ENCODE measurements at regions not wholly inside any gene's neighbourhood (a gene's known extent, or its start where the extent isn't known, plus 50 kb on each side); places are given as distances from the start of the nearest gene placed in this dataset.
"Not testable (repeated sequence)": the region's sequence is repeated elsewhere in the genome, so short reads cannot be mapped to it uniquely, and the experiment has no call there.

DNA sequence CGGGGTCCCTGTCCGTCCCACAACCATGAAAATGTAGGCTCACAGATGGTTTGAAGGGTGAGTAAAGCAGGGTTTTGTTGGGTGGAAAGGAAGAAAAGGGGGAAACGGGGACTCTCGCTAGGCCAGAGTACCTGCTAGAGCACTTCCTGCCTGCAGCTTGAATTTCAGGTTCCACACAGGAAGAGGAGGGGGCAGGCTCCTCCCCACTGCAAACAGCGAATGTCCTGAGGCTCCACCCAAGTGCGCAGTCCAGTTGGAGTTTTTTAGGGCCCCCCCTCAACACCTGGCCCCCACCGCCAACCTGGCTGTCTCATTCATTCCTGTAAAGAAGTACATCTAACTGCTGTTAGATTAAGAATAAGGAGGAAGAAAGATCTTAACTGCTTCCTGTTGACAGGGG, 414.7 kb downstream of the SH2D4B start:
- TF ChIP-seq, protein P1, sequence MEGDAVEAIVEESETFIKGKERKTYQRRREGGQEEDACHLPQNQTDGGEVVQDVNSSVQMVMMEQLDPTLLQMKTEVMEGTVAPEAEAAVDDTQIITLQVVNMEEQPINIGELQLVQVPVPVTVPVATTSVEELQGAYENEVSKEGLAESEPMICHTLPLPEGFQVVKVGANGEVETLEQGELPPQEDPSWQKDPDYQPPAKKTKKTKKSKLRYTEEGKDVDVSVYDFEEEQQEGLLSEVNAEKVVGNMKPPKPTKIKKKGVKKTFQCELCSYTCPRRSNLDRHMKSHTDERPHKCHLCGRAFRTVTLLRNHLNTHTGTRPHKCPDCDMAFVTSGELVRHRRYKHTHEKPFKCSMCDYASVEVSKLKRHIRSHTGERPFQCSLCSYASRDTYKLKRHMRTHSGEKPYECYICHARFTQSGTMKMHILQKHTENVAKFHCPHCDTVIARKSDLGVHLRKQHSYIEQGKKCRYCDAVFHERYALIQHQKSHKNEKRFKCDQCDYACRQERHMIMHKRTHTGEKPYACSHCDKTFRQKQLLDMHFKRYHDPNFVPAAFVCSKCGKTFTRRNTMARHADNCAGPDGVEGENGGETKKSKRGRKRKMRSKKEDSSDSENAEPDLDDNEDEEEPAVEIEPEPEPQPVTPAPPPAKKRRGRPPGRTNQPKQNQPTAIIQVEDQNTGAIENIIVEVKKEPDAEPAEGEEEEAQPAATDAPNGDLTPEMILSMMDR (conservative IDR thresholded peaks at IDR 0.05; ENCODE audit: low read length), result no peak
- DNase-seq (ENCODE audit: low read depth), result no peak
- no peak overlapping the region for H3K4me3 ChIP-seq (ENCODE audit: low read length)

DNA sequence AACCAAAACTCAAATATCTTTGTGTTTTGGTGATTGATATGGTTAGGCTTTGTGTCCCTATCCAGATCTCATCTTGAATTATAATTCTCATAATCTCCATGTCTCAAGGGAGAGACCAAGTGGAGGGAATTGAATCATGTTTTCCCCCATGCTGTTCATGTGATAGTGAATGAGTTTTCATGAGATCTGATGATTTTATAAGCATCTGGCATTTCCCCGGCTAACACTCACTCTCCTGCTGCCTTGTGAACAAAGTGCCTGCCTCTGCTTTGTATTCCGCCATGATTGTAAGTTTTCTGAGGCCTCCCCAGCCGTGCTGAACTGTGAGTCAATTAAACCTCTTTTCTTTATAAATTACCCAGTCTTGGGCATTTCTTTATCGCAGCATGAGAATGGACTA, 419.5 kb downstream of the SH2D4B start:
- TF ChIP-seq, protein P1 (conservative IDR thresholded peaks at IDR 0.05; ENCODE audit: low read length), result no peak
- H3K4me3 ChIP-seq (ENCODE audit: low read length), result no peak overlapping the region
- DNase-seq (ENCODE audit: low read depth), result no peak

GRCh38 chr10:80964179-80964578, 426.5 kb downstream of the SH2D4B start:
- DNase-seq (ENCODE audit: low read depth), result no peak

DNA sequence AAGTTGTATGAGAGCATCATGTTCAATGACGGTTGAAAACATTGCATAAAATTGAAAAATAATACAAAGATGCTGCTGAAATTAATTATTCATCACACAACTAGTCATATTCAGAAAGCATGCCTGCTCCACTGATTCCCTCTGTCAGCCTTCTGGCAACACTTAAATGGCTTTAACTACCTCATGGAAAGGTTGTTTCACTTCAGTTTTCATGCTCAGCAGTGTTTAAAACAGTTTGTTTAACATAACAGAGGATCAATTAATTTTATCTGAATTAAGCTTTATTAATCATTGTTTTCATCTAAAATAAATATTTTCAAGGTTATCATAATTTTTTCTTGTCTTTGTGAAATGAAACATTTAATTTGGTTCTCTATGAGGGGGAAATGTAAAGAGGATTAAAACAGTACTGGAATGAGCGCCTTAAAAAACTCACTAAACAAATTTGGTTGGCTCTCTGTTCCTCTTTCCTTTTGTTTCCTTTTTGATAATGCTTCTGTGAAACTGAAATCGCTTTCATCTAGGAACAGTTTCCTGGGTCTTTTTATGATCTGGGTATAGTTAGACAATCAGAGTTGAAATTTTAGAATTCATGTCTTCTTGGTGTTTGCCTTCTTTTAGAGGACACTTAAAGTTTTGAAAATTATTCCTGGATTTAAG, 427.4 kb downstream of the SH2D4B start:
- DNase-seq (ENCODE audit: low read depth), result no peak
- H3K4me3 ChIP-seq (ENCODE audit: low read length), result no peak overlapping the region
- TF ChIP-seq, protein P1 (conservative IDR thresholded peaks at IDR 0.05; ENCODE audit: low read length), result no peak

More at GRCh38 chr10:80964179-80964578, 426.5 kb downstream of the SH2D4B start:
- TF ChIP-seq, protein P1 (conservative IDR thresholded peaks at IDR 0.05; ENCODE audit: low read length), result no peak
- H3K4me3 ChIP-seq (ENCODE audit: low read length), result no peak overlapping the region

GRCh38 chr10:80966326-80966986, 428.8 kb downstream of the SH2D4B start:
- TF ChIP-seq, protein P1 (conservative IDR thresholded peaks at IDR 0.05; ENCODE audit: low read length), result no peak
- no peak for DNase-seq (ENCODE audit: low read depth)
- H3K4me3 ChIP-seq (ENCODE audit: low read length), result no peak overlapping the region

GRCh38 chr10:80967357-80967756, 429.7 kb downstream of the SH2D4B start:
- DNase-seq (ENCODE audit: low read depth); H3K4me3 ChIP-seq (ENCODE audit: low read length): not testable (repeated sequence)

DNA sequence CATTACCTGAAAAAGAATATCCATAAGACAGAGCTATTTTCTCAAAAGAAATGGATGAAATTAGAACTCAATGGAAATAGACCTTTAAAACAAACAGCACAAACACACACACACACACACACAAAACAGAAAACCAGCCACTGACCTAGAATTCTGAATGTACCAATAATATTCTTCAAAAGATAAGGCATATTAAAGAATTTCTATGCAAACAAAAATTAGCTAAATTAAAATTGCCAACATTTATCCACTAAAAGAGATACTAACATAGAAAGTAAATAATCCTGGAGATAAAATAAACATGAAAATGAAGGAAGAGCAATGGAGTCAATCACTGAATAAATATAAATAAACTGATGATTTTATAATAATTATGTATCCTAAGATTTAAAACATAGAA, 431.2 kb downstream of the SH2D4B start:
- no peak overlapping the region for H3K4me3 ChIP-seq (ENCODE audit: low read length)
- no peak for DNase-seq (ENCODE audit: low read depth)
- TF ChIP-seq, protein P1 (conservative IDR thresholded peaks at IDR 0.05; ENCODE audit: low read length), result no peak
